ENCODE measurements at regions not wholly inside any gene's neighbourhood (a gene's known extent, or its start where the extent isn't known, plus 50 kb on each side); places are given as distances from the start of the nearest gene placed in this dataset.
"Not testable (repeated sequence)": the region's sequence is repeated elsewhere in the genome, so short reads cannot be mapped to it uniquely, and the experiment has no call there.

- DNase-seq = no peak
Observed at GRCh38 chr7:86199881-86200614, 443.7 kb upstream of the GRM3 start.

GRCh38 chr7:86190351-86190750 lies 453.4 kb upstream of the GRM3 start:
- no peak for DNase-seq

GRCh38 chr7:86181474-86181873 lies 462.2 kb upstream of the GRM3 start:
- no peak for DNase-seq

GRCh38 chr7:86164827-86165226 lies 478.9 kb upstream of the GRM3 start:
- DNase-seq = no peak

- DNase-seq = no peak
Observed at GRCh38 chr7:86158111-86158510, 485.6 kb upstream of the GRM3 start.

- DNase-seq = no peak
Observed at GRCh38 chr7:86155623-86156022, 488.1 kb upstream of the GRM3 start.

- no peak for DNase-seq
Observed at GRCh38 chr7:86152926-86153325, 490.8 kb upstream of the GRM3 start.

- DNase-seq = no peak
Observed at GRCh38 chr7:86149024-86149665, 494.6 kb upstream of the GRM3 start.

GRCh38 chr7:86148501-86148900 lies 495.2 kb upstream of the GRM3 start:
- DNase-seq = no peak

GRCh38 chr7:86137343-86137742 lies 506.4 kb upstream of the GRM3 start:
- no peak for DNase-seq

GRCh38 chr7:86130268-86130667 lies 513.4 kb upstream of the GRM3 start:
- DNase-seq = no peak

- no peak for DNase-seq
Observed at GRCh38 chr7:86123476-86123875, 520.2 kb upstream of the GRM3 start.

GRCh38 chr7:86094166-86094669 lies 549.5 kb upstream of the GRM3 start:
- DNase-seq = no peak

- no peak for DNase-seq
Observed at GRCh38 chr7:86091369-86091768, 552.3 kb upstream of the GRM3 start.

- no peak for DNase-seq
Observed at GRCh38 chr7:86089455-86089854, 554.3 kb upstream of the GRM3 start.

GRCh38 chr7:86064572-86064971 lies 579.1 kb upstream of the GRM3 start:
- not testable (repeated sequence) for DNase-seq

- no peak for DNase-seq
Observed at GRCh38 chr7:86058649-86059048, 585.1 kb upstream of the GRM3 start.

GRCh38 chr7:86050918-86051317 lies 592.8 kb upstream of the GRM3 start:
- no peak for DNase-seq

GRCh38 chr7:86049910-86050309 lies 593.8 kb upstream of the GRM3 start:
- no peak for DNase-seq

GRCh38 chr7:86045197-86045596 lies 598.5 kb upstream of the GRM3 start:
- DNase-seq = not testable (repeated sequence)

- no peak for DNase-seq
Observed at GRCh38 chr7:86025807-86026206, 617.9 kb upstream of the GRM3 start.

- no peak for DNase-seq
Observed at GRCh38 chr7:86013662-86014061, 630.0 kb upstream of the GRM3 start.

GRCh38 chr7:86012971-86013370 lies 630.7 kb upstream of the GRM3 start:
- no peak for DNase-seq

- DNase-seq = no peak
Observed at GRCh38 chr7:86008898-86009297, 634.8 kb upstream of the GRM3 start.

GRCh38 chr7:86006909-86007308 lies 636.8 kb upstream of the GRM3 start:
- no peak for DNase-seq
